Keratinocyte (primary cell): ENCODE measurements at regions not wholly inside any gene's neighbourhood (a gene's known extent, or its start where the extent isn't known, plus 50 kb on each side); places are given as distances from the start of the nearest gene placed in this dataset.

ENCODE experiments used
- DNase-seq: peaks from one replicate; pipeline ENCODE4 v3.0.0-alpha.2; 2011; ENCODE audit warnings: low read depth, missing footprints, low spot score
- FAIRE-seq: peaks from 2 replicates; lab custom pipeline; 2011; peaks lifted over from hg19 to GRCh38; lab: Jason Lieb, UNC
- H2AFZ ChIP-seq: 2 replicates; pipeline ENCODE4 v1.6.0; 2012; ENCODE audit warnings: low read length, control low read depth, inconsistent platforms; ENCODE audit not compliant: control insufficient read depth
- H3K27ac ChIP-seq: 2 replicates; pipeline ENCODE4 v1.5.1; 2011; ENCODE audit warnings: low read length; ENCODE audit not compliant: control insufficient read depth, insufficient read depth
- H3K27me3 ChIP-seq: 3 replicates; pipeline ENCODE4 v1.6.0; 2011; ENCODE audit warnings: low read length; ENCODE audit not compliant: control insufficient read depth, insufficient read depth; ENCODE audit errors: extremely low read depth
- H3K36me3 ChIP-seq, 2 experiments: 2 replicates in 1 of 2; 3 replicates in 1 of 2; pipeline ENCODE4 v1.5.1; 2011; ENCODE audit warnings: low read length in 2 of 2, mild to moderate bottlenecking in 1 of 2; ENCODE audit not compliant: control insufficient read depth in 2 of 2, insufficient read depth in 2 of 2; ENCODE audit errors: extremely low read depth in 1 of 2
- H3K4me1 ChIP-seq: 3 replicates; pipeline ENCODE4 v1.5.1; 2011; ENCODE audit warnings: low read length; ENCODE audit not compliant: control insufficient read depth, insufficient read depth; ENCODE audit errors: extremely low read depth
- H3K4me2 ChIP-seq: 3 replicates; pipeline ENCODE4 v1.6.0; 2011; ENCODE audit warnings: low read depth, low read length; ENCODE audit not compliant: control insufficient read depth, insufficient read depth; ENCODE audit errors: extremely low read depth
- H3K4me3 ChIP-seq, 3 experiments: fragments of 200-600 bp in 1 of 3; sonication (generic) in 1 of 3; 2 replicates in 2 of 3; 3 replicates in 1 of 3; pipeline ENCODE4 v1.5.1; 2011 to 2016; ENCODE audit warnings: low read length in 3 of 3, mild to moderate bottlenecking in 3 of 3, control low read depth in 2 of 3, inconsistent platforms in 1 of 3, low read depth in 1 of 3, mixed read lengths in 1 of 3, mixed run types in 1 of 3, moderate library complexity in 1 of 3; ENCODE audit not compliant: control insufficient read depth in 2 of 3, insufficient read depth in 2 of 3; ENCODE audit errors: extremely low read depth in 1 of 3
- H3K79me2 ChIP-seq: 2 replicates; pipeline ENCODE4 v1.6.0; 2012; ENCODE audit warnings: low read length; ENCODE audit not compliant: control insufficient read depth, insufficient read depth
- H3K9ac ChIP-seq: 3 replicates; pipeline ENCODE4 v1.6.0; 2011; ENCODE audit warnings: low read length; ENCODE audit not compliant: control insufficient read depth, insufficient read depth; ENCODE audit errors: extremely low read depth
- H3K9me1 ChIP-seq: 3 replicates; pipeline ENCODE4 v1.6.0; 2011; ENCODE audit warnings: low read length; ENCODE audit not compliant: control insufficient read depth, insufficient read depth; ENCODE audit errors: extremely low read depth
- H3K9me3 ChIP-seq: 2 replicates; pipeline ENCODE4 v1.5.1; 2012; ENCODE audit warnings: low read depth, low read length; ENCODE audit not compliant: control insufficient read depth
- H4K20me1 ChIP-seq: 3 replicates; pipeline ENCODE4 v1.6.0; 2011; ENCODE audit warnings: low read length; ENCODE audit not compliant: control insufficient read depth, insufficient read depth; ENCODE audit errors: extremely low read depth
- EZH2 ChIP-seq: IDR thresholded peaks from one replicate; pipeline ENCODE4 v1.6.1; 2012; ENCODE audit warnings: inconsistent platforms, mild to moderate bottlenecking, low read length, moderate library complexity
- dilution Hi-C: fragments of 300-500 bp; cut with MboI; formaldehyde crosslinking; loops from one replicate; pipeline ENCODE4 v1.7.0; 2020; ENCODE audit warnings: low sequenced_read_pairs; ENCODE audit not compliant: extremely low pct_ligation_motif_present
- TF ChIP-seq, protein P1 (sequence below), 3 experiments: IDR thresholded peaks in 1 of 3; conservative IDR thresholded peaks in 1 of 3; optimal IDR thresholded peaks in 1 of 3; 2 replicates in 2 of 3; 3 replicates in 1 of 3; pipeline versions ENCODE3 to v1.5.1; 2011; ENCODE audit warnings: low read length in 3 of 3, mild to moderate bottlenecking in 3 of 3, moderate library complexity in 2 of 3, control low read depth in 1 of 3, inconsistent platforms in 1 of 3; ENCODE audit not compliant: insufficient read depth in 2 of 3; ENCODE audit errors: extremely low read depth in 1 of 3

- no peaks in the 10 kb centered on the region for H4K20me1 ChIP-seq
- no peaks in the 10 kb centered on the region for H3K79me2 ChIP-seq
These were observed 96.3 kb downstream of the FAM76B start for GRCh38 chr11:95693298-95693697.

DNA sequence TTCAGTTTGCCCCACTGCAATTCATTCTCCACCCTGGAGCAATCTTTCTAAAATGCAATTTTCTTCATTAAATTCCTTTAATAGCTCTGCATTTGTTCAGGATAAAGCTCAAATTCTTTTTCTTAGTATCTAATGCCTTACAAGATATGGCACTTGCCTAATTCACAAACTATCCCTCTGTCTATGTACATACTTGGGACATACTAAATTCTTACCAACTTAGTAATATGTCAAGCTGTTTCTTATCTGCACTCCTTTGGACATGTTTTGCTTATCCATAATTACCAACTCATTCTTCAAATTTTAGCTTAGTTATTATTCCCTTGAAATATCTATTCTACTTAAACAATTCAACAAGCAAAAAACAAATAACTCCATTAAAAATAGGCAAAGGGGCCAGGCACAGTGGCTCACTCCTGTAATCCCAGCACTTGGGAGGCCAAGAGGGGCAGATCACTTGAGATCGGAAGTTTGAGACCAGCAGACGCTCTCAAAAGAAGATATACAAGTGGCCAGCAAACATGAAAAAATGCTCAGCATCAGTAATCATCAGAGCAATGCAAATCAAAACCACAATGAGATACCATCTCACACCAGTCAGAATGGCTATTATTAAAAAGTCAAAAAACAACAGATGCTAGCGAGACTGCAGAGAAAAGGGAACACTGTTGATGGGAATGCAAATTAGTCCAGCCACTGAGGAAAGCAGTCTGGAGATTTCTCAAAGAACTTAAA is 96.9 kb downstream of the FAM76B start:
- Histone ChIP-seq H3K9ac (no peak overlapping the region), H3K4me2 (no peak overlapping the region), H3K27me3 (no peaks in the 10 kb centered on the region), H3K79me2 (no peaks in the 10 kb centered on the region), H4K20me1 (no peaks in the 10 kb centered on the region), H3K9me3 (no peaks in the 10 kb centered on the region), H3K4me3 (no peak overlapping the region), H3K27ac (no peak overlapping the region), H2AFZ (no peak overlapping the region), H3K9me1 (no peaks in the 10 kb centered on the region), H3K36me3 (no peaks in the 10 kb centered on the region), H3K4me1 (peaks cover 6% of the 10 kb centered on the region)
- dilution Hi-C loops: no loop called here
- no peak for DNase-seq
- no peak for FAIRE-seq
- TF ChIP-seq, protein P1, sequence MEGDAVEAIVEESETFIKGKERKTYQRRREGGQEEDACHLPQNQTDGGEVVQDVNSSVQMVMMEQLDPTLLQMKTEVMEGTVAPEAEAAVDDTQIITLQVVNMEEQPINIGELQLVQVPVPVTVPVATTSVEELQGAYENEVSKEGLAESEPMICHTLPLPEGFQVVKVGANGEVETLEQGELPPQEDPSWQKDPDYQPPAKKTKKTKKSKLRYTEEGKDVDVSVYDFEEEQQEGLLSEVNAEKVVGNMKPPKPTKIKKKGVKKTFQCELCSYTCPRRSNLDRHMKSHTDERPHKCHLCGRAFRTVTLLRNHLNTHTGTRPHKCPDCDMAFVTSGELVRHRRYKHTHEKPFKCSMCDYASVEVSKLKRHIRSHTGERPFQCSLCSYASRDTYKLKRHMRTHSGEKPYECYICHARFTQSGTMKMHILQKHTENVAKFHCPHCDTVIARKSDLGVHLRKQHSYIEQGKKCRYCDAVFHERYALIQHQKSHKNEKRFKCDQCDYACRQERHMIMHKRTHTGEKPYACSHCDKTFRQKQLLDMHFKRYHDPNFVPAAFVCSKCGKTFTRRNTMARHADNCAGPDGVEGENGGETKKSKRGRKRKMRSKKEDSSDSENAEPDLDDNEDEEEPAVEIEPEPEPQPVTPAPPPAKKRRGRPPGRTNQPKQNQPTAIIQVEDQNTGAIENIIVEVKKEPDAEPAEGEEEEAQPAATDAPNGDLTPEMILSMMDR (optimal IDR thresholded peaks at IDR 0.05 in 1 of 3, IDR thresholded peaks at IDR 0.05 in 1 of 3, conservative IDR thresholded peaks at IDR 0.05 in 1 of 3; ENCODE audit: extremely low read depth in 1 of 3, insufficient read depth in 2 of 3, low read length in 3 of 3): no peak
- no peak for TF ChIP-seq EZH2

More at GRCh38 chr11:95693298-95693697, 96.3 kb downstream of the FAM76B start:
- peaks cover 6% of the 10 kb centered on the region for H3K4me1 ChIP-seq
- H3K9me3 ChIP-seq: no peaks in the 10 kb centered on the region
- H3K9me1 ChIP-seq: no peaks in the 10 kb centered on the region
- H3K36me3 ChIP-seq: no peaks in the 10 kb centered on the region
- no peak overlapping the region for H3K9ac ChIP-seq
- no peak overlapping the region for H3K4me3 ChIP-seq
- no peaks in the 10 kb centered on the region for H3K27me3 ChIP-seq
- no peak overlapping the region for H2AFZ ChIP-seq
- no peak overlapping the region for H3K27ac ChIP-seq
- FAIRE-seq: no peak
- dilution Hi-C loops: no loop called here
- H3K4me2 ChIP-seq: no peak overlapping the region
- DNase-seq: no peak
- TF ChIP-seq, protein P1 (optimal IDR thresholded peaks at IDR 0.05 in 1 of 3, IDR thresholded peaks at IDR 0.05 in 1 of 3, conservative IDR thresholded peaks at IDR 0.05 in 1 of 3; ENCODE audit: extremely low read depth in 1 of 3, insufficient read depth in 2 of 3, low read length in 3 of 3): no peak
- TF ChIP-seq EZH2: no peak
